ENCODE measurements at regions not wholly inside any gene's neighbourhood (a gene's known extent, or its start where the extent isn't known, plus 50 kb on each side); places are given as distances from the start of the nearest gene placed in this dataset.

GRCh38 chr7:24436131-24436920, 136.9 kb upstream of the PALS2 start:
- no peak for TF ChIP-seq CTCF (IDR thresholded peaks at IDR 0.05; ENCODE audit: borderline replicate concordance, extremely low read depth, low read length, poor library complexity, severe bottlenecking)
- TF ChIP-seq EZH2 (IDR thresholded peaks at IDR 0.05; ENCODE audit: borderline replicate concordance, low read depth, low read length, severe bottlenecking), result no peak

Data from DND-41 (cell line).